ENCODE measurements at regions not wholly inside any gene's neighbourhood (a gene's known extent, or its start where the extent isn't known, plus 50 kb on each side); places are given as distances from the start of the nearest gene placed in this dataset.

DNA sequence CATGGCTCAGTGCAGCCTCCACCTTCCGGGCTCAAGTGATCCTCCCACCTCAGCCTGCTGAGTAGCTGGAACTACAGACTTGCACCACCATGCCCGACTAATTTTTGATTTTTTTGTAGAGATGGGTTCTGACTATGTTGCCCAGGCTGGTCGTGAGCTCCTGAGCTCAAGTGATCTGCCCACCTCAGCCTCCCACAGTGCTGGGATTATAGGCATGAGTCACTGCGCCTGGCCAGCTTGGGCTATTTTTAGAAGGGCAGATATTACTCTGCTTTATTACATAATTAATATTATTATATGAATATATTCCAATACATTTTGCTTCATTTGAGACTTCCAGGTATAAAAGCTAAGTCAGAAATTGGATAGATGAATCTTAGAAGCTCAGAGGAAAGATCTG lies 143.7 kb upstream of the ANK2 start:
- H3K4me1 Mint-ChIP-seq (ENCODE audit: low read depth, unreplicated experiment) = peaks cover 11% of the 10 kb centered on the region
- H3K4me3 Mint-ChIP-seq (ENCODE audit: unreplicated experiment) = no peak overlapping the region
- no peaks in the 10 kb centered on the region for H3K27me3 ChIP-seq (replicated peaks; ENCODE audit: control insufficient read depth, insufficient read depth, low read length)
- H3K36me3 ChIP-seq (ENCODE audit: control insufficient read depth, insufficient read depth, low read length) = no peaks in the 10 kb centered on the region
- no peaks in the 10 kb centered on the region for H3K9me3 Mint-ChIP-seq (ENCODE audit: unreplicated experiment)
- peaks cover 18% of the 10 kb centered on the region for H3K4me1 ChIP-seq
- H3K36me3 Mint-ChIP-seq (ENCODE audit: insufficient read depth, unreplicated experiment) = no peaks in the 10 kb centered on the region
- DNase-seq = no peak
- H3K9me3 ChIP-seq = no peaks in the 10 kb centered on the region
- no peaks in the 10 kb centered on the region for H3K27me3 Mint-ChIP-seq (ENCODE audit: insufficient read depth, unreplicated experiment)
- ChIA-PET POLR2A (no interaction called here), CTCF (no interaction called here)
- no peak overlapping the region for H3K4me3 ChIP-seq (ENCODE audit: low read depth, low read length)
- BruUV-seq (replicated peaks) = no TSS peak
- TF ChIP-seq, protein P1, sequence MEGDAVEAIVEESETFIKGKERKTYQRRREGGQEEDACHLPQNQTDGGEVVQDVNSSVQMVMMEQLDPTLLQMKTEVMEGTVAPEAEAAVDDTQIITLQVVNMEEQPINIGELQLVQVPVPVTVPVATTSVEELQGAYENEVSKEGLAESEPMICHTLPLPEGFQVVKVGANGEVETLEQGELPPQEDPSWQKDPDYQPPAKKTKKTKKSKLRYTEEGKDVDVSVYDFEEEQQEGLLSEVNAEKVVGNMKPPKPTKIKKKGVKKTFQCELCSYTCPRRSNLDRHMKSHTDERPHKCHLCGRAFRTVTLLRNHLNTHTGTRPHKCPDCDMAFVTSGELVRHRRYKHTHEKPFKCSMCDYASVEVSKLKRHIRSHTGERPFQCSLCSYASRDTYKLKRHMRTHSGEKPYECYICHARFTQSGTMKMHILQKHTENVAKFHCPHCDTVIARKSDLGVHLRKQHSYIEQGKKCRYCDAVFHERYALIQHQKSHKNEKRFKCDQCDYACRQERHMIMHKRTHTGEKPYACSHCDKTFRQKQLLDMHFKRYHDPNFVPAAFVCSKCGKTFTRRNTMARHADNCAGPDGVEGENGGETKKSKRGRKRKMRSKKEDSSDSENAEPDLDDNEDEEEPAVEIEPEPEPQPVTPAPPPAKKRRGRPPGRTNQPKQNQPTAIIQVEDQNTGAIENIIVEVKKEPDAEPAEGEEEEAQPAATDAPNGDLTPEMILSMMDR (IDR thresholded peaks at IDR 0.05; ENCODE audit: insufficient read depth in 1 of 2, low read depth in 1 of 2, low read length in 1 of 2, severe bottlenecking in 1 of 2, unreplicated experiment in 1 of 2) = no peak
- intact Hi-C loops (cut with micrococcal nuclease; ENCODE audit: unreplicated experiment) = no loop called here
- H3K27ac Mint-ChIP-seq (ENCODE audit: unreplicated experiment) = no peak overlapping the region

- Histone ChIP-seq H3K36me3 (ENCODE audit: control insufficient read depth, insufficient read depth, low read length) (no peaks in the 10 kb centered on the region), H3K4me3 (ENCODE audit: low read depth, low read length) (no peak overlapping the region), H3K4me1 (no peaks in the 10 kb centered on the region), H3K9me3 (no peaks in the 10 kb centered on the region), H3K27me3 (replicated peaks; ENCODE audit: control insufficient read depth, insufficient read depth, low read length) (no peaks in the 10 kb centered on the region)
- H3K27me3 Mint-ChIP-seq (ENCODE audit: insufficient read depth, unreplicated experiment) = no peaks in the 10 kb centered on the region
- intact Hi-C loops (cut with micrococcal nuclease; ENCODE audit: unreplicated experiment) = no loop called here
- BruUV-seq (replicated peaks) = no TSS peak
- no peaks in the 10 kb centered on the region for H3K36me3 Mint-ChIP-seq (ENCODE audit: insufficient read depth, unreplicated experiment)
- H3K4me3 Mint-ChIP-seq (ENCODE audit: unreplicated experiment) = no peak overlapping the region
- ChIA-PET CTCF (no interaction called here), POLR2A (no interaction called here)
- TF ChIP-seq, protein P1 (IDR thresholded peaks at IDR 0.05; ENCODE audit: insufficient read depth in 1 of 2, low read depth in 1 of 2, low read length in 1 of 2, severe bottlenecking in 1 of 2, unreplicated experiment in 1 of 2) = no peak
- DNase-seq = no peak
- H3K27ac Mint-ChIP-seq (ENCODE audit: unreplicated experiment) = no peak overlapping the region
- peaks cover 10% of the 10 kb centered on the region for H3K4me1 Mint-ChIP-seq (ENCODE audit: low read depth, unreplicated experiment)
- H3K9me3 Mint-ChIP-seq (ENCODE audit: unreplicated experiment) = no peaks in the 10 kb centered on the region
Observed at GRCh38 chr4:112908511-112908910, 140.9 kb upstream of the ANK2 start.

DNA sequence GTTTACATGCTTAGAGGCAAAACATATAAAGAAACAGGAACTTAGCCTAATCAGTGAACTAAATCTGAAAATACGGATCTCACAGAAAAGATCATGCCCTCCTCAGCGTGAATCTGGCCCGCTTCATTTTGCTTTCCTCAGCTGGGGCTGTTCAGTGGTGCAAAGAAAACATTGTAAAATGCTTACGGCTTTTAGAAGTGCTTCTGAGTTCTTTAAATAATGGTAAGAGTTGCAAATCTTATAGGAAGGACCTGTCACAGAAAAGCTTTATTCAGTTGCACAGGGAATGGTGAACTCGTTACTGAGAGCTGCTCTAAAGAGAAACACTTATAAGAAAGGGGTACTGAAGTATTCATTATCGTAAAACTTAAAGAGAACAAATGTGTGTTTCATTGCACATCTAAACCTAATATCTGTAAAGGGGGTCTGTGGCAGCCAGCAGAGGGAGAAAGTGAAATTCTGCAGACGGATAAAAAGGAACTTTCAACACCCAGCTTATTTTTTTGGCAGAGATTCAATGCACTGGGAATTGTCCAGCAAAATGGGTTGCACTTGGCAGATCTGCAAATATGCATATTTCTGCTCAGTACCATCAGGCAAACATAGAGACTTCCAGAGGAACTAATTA lies 139.2 kb upstream of the ANK2 start:
- Mint-ChIP-seq H3K27ac (ENCODE audit: unreplicated experiment) (no peak overlapping the region), H3K9me3 (ENCODE audit: unreplicated experiment) (no peaks in the 10 kb centered on the region), H3K4me1 (ENCODE audit: low read depth, unreplicated experiment) (peaks cover 10% of the 10 kb centered on the region), H3K4me3 (ENCODE audit: unreplicated experiment) (no peak overlapping the region), H3K27me3 (ENCODE audit: insufficient read depth, unreplicated experiment) (no peaks in the 10 kb centered on the region), H3K36me3 (ENCODE audit: insufficient read depth, unreplicated experiment) (no peaks in the 10 kb centered on the region)
- no peaks in the 10 kb centered on the region for H3K9me3 ChIP-seq
- no peaks in the 10 kb centered on the region for H3K36me3 ChIP-seq (ENCODE audit: control insufficient read depth, insufficient read depth, low read length)
- ChIA-PET POLR2A (no interaction called here), CTCF (interaction anchor here (0.6 to 1.1 kb wide), 3 partner anchors 26 to 69 kb away, joined by 3 to 11 read pairs (median 5); no protein-coding TSS in a partner anchor)
- no peaks in the 10 kb centered on the region for H3K27me3 ChIP-seq (replicated peaks; ENCODE audit: control insufficient read depth, insufficient read depth, low read length)
- no peak overlapping the region for H3K4me3 ChIP-seq (ENCODE audit: low read depth, low read length)
- BruUV-seq (replicated peaks) = no TSS peak
- no peaks in the 10 kb centered on the region for H3K4me1 ChIP-seq
- DNase-seq = no peak
- TF ChIP-seq, protein P1 (IDR thresholded peaks at IDR 0.05; ENCODE audit: insufficient read depth in 1 of 2, low read depth in 1 of 2, low read length in 1 of 2, severe bottlenecking in 1 of 2, unreplicated experiment in 1 of 2) = no peak
- intact Hi-C loops (cut with micrococcal nuclease; ENCODE audit: unreplicated experiment) = no loop called here
